Coronary artery (tissue), 2 donors: ENCODE measurements at regions not wholly inside any gene's neighbourhood (a gene's known extent, or its start where the extent isn't known, plus 50 kb on each side); places are given as distances from the start of the nearest gene placed in this dataset.

Experiments
- DNase-seq: peaks from one replicate; pipeline ENCODE4 v3.0.0-alpha.2; 2017; ENCODE audit warnings: low spot score
- H3K27ac ChIP-seq, 2 donors: fragments of 200-600 bp; sonication (generic); one replicate each; pipeline ENCODE4 v1.5.1; 2016 to 2019
- H3K4me3 ChIP-seq: fragments of 200-600 bp; sonication (generic); 2 replicates; pipeline ENCODE4 v1.5.1; 2016; ENCODE audit warnings: mild to moderate bottlenecking, moderate library complexity
- TF ChIP-seq, protein P1 (sequence below): fragments of 200-600 bp; sonication (generic); IDR thresholded peaks from one replicate; pipeline ENCODE4 v1.5.1; 2019; ENCODE audit warnings: antibody characterized with exemption

DNA sequence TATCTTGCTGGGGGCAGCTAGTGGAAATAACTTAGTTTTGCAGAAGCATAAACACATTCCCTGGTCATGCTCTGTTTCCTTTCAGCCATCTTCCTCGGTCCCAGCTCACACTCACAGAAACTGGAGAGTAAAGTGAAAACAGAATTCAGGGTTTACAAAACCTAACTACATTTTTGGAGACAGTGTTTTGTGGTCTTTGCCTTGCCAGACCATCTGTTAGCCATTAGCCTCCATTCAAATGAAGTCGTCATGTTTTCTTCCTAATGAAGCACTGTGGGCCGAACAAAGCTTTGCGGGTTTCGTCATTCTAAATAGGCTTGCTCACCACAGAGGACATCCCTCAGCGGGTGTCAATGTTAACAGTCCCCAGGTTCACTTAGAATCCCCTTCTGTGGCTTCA is 214.6 kb upstream of the TMEM72 start:
- TF ChIP-seq, protein P1, sequence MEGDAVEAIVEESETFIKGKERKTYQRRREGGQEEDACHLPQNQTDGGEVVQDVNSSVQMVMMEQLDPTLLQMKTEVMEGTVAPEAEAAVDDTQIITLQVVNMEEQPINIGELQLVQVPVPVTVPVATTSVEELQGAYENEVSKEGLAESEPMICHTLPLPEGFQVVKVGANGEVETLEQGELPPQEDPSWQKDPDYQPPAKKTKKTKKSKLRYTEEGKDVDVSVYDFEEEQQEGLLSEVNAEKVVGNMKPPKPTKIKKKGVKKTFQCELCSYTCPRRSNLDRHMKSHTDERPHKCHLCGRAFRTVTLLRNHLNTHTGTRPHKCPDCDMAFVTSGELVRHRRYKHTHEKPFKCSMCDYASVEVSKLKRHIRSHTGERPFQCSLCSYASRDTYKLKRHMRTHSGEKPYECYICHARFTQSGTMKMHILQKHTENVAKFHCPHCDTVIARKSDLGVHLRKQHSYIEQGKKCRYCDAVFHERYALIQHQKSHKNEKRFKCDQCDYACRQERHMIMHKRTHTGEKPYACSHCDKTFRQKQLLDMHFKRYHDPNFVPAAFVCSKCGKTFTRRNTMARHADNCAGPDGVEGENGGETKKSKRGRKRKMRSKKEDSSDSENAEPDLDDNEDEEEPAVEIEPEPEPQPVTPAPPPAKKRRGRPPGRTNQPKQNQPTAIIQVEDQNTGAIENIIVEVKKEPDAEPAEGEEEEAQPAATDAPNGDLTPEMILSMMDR, result no peak
- no peak for DNase-seq
- Histone ChIP-seq H3K4me3 (no peak overlapping the region), H3K27ac (peak overlapping the region in 1 of 2 donors; percentile 15)

DNA sequence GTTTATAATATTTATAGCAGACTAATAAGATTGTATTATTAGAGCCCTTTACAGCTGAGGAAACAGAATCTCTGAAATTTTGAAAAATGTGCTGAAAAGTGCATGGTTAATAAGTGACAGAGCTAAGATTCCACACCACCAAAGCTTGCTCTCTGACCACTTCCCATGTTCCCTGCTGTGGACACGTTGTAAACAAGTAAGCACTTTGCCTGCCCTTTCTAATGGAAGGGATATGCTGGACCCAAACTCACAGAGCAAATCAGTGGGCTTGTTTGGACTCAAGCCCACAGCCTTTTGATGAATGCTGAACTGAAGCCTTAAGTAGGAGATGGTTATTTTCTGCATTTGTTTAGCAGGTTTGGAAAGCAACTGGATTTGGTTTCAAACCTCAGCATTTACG is 214.0 kb upstream of the TMEM72 start:
- Histone ChIP-seq H3K27ac (no peak overlapping the region), H3K4me3 (no peak overlapping the region)
- TF ChIP-seq, protein P1, result no peak
- DNase-seq, result no peak

DNA sequence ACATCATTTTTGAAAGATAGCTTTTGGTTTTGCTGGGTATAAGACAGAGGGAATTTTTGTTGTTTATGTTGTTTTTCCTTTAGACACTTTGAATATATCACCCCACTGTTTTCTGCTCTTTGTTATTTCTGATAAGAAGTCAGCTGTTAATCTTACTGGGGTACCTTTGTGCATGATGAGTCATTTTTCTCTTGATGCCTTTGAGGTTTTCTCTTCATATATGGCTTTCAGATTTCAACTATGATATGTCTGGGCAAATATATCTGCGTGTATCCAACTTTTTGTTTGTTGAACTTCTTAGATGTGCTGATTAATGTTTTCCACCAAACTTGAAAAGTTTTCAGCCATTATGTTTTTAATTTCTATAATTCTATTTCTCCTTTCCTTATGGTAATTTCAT is 208.6 kb upstream of the TMEM72 start:
- H3K27ac ChIP-seq, result no peak overlapping the region
- no peak for DNase-seq
- TF ChIP-seq, protein P1, result no peak
- H3K4me3 ChIP-seq, result no peak overlapping the region

DNA sequence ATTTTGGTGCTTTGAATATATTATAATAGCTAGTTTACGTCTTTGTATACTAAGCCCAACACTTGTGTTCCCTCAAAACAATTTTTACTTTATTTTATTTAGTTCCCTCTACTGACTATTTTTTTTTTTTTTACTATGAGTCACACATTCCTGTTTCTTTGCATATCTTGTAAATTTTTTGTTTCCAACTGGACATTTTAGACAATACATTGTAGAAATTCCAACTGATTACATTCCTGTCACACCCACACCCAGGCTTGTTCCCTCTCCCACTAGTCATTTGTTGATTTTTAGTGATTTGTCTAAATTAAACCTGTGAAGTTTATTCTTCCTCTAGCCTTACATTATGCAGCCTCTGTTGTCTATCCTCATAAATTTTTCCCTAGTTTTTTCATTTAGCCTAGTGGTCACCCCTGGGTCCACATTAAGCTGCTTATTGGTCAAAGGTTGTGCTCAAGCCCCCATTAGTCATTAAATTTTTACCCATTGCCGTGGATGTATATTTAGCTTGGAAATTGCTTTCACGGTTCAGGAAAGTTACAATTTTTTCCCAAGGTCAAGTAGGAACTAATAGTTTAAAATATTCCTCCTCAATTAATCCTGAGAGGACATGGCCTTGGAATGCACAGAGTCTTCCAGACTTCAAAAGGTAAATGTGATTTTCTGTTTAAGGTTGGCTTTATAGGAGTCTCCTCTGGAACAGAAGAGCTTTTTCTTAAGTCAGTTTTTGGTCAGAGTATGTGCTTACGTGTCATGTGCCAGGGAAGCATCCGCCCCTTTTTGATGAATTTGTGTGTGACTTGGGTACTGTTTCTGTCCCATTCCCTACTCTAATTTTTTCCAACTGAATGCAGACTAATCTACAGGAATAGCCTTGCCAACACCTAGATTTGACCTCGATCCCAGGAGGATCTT is 207.6 kb upstream of the TMEM72 start:
- DNase-seq, result no peak
- TF ChIP-seq, protein P1, result no peak
- Histone ChIP-seq H3K4me3 (no peak overlapping the region), H3K27ac (no peak overlapping the region)

DNA sequence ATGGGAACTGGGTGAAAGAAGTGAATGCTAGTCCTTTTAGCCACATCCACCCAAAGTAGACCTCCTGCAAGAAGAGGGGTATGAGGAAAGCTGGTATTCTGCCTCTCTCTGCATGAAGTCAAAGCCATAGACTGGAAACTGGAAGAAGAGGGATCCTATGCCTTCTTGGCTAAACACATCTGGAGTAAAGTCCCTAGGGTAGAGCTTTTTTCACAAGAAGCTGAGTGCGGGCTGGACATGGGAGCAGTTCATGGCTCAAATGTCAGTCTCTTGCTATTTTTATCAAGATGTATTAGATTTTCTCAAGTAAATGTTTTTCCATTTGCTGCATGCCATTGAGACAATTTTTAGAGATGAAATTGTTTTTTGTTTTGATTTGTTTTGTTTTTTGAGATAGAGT is 206.5 kb upstream of the TMEM72 start:
- Histone ChIP-seq H3K27ac (no peak overlapping the region), H3K4me3 (no peak overlapping the region)
- no peak for DNase-seq
- TF ChIP-seq, protein P1, result no peak

DNA sequence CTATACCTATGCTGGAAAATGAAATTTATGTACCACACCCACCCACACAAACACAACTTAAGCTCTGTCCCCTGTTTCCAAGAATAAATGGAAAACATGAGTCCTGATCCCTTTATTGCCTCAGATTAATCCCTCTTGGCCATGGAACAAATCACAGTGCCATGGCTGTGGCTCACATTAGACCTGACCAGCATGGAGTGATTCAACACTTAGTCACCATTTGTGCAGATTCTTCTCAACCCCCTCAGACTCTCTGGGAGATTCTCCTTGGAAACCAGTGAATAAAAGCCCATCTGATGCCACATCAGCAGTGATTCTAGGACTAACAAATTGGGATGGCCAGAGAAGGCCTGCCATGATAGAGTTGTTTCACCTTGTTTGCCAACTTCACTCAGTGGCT is 204.4 kb upstream of the TMEM72 start:
- no peak for DNase-seq
- TF ChIP-seq, protein P1, result no peak
- Histone ChIP-seq H3K4me3 (no peak overlapping the region), H3K27ac (no peak overlapping the region)

DNA sequence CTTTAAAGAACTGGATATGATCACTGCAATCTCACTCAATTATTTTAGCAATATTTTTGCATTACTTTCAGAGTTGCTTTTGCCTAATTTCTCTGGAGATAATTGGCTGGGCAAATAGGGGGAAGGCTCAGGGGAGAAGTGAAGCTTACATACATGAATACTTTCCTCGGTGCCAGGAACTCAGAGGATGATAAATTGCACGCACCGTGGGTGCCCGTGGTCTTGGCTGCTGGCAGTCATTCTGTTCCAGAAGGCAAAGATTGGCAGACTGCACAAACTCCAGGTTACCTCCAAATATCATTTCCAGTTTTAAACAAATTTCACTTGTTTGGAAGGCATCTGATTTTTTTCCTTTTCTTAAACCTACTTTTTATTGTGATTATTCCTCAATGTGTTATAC is 197.8 kb upstream of the TMEM72 start:
- H3K27ac ChIP-seq, result no peak overlapping the region
- TF ChIP-seq, protein P1, result no peak
- no peak for DNase-seq
- no peak overlapping the region for H3K4me3 ChIP-seq
